DND-41 (cell line): ENCODE measurements at regions not wholly inside any gene's neighbourhood (a gene's known extent, or its start where the extent isn't known, plus 50 kb on each side); places are given as distances from the start of the nearest gene placed in this dataset.

Source experiments
- ATAC-seq: fragments of 200-7000 bp; cut with Tn5 transposase; 3 replicates; pipeline ENCODE4 v1.9.1; 2021; ENCODE audit warnings: low read depth; ENCODE audit not compliant: insufficient read depth
- DNase-seq: peaks from one replicate; pipeline ENCODE4 v3.0.0-alpha.2; 2020
- H2AFZ ChIP-seq: 2 replicates; pipeline ENCODE4 v1.6.0; 2012; ENCODE audit warnings: low read depth, low read length
- H3K27ac ChIP-seq: 2 replicates; pipeline ENCODE4 v1.5.1; 2012; ENCODE audit warnings: low read length, inconsistent platforms
- H3K27me3 ChIP-seq: fragments of 200-600 bp; sonication (generic); 2 replicates; pipeline ENCODE4 v1.6.0; 2012; ENCODE audit warnings: low read length, mild to moderate bottlenecking, inconsistent platforms; ENCODE audit not compliant: insufficient read depth, poor library complexity
- H3K36me3 ChIP-seq: 2 replicates; pipeline ENCODE4 v1.5.1; 2012; ENCODE audit warnings: low read length, inconsistent platforms; ENCODE audit not compliant: insufficient read depth
- H3K4me1 ChIP-seq: 2 replicates; pipeline ENCODE4 v1.5.1; 2012; ENCODE audit warnings: mild to moderate bottlenecking, low read length; ENCODE audit not compliant: insufficient read depth
- H3K4me2 ChIP-seq: 2 replicates; pipeline ENCODE4 v1.6.0; 2012; ENCODE audit warnings: mild to moderate bottlenecking, moderate library complexity, low read length, inconsistent platforms; ENCODE audit not compliant: insufficient read depth
- H3K4me3 ChIP-seq, 2 experiments: fragments of 200-600 bp in 1 of 2; shearing (Covaris generic) in 1 of 2; 2 replicates each; pipeline ENCODE4 v1.5.1; 2012 to 2016; ENCODE audit warnings: inconsistent platforms in 2 of 2, low read length in 2 of 2, mild to moderate bottlenecking in 2 of 2, low read depth in 1 of 2, moderate library complexity in 1 of 2
- H3K79me2 ChIP-seq: 2 replicates; pipeline ENCODE4 v1.6.0; 2012; ENCODE audit warnings: low read length, inconsistent platforms; ENCODE audit not compliant: insufficient read depth
- H3K9ac ChIP-seq: 2 replicates; pipeline ENCODE4 v1.6.0; 2012; ENCODE audit warnings: low read depth, mild to moderate bottlenecking, inconsistent platforms, low read length, moderate library complexity
- H3K9me3 ChIP-seq: 2 replicates; pipeline ENCODE4 v1.5.1; 2012; ENCODE audit warnings: low read length, moderate library complexity, mild to moderate bottlenecking, inconsistent platforms; ENCODE audit not compliant: insufficient read depth, severe bottlenecking
- H4K20me1 ChIP-seq: 2 replicates; pipeline ENCODE4 v1.6.0; 2012; ENCODE audit warnings: low read length; ENCODE audit not compliant: insufficient read depth
- CTCF ChIP-seq: IDR thresholded peaks from 2 replicates; pipeline ENCODE4 v1.5.1; 2012; ENCODE audit warnings: borderline replicate concordance, low read length, moderate library complexity, mild to moderate bottlenecking; ENCODE audit not compliant: poor library complexity, severe bottlenecking; ENCODE audit errors: extremely low read depth
- EZH2 ChIP-seq: IDR thresholded peaks from 3 replicates; pipeline ENCODE4 v1.6.1; 2012; ENCODE audit warnings: borderline replicate concordance, low read depth, mild to moderate bottlenecking, moderate library complexity, low read length, inconsistent platforms; ENCODE audit not compliant: severe bottlenecking

GRCh38 chr2:144201126-144201525 is 318.8 kb downstream of the ZEB2 start:
- ATAC-seq (no peak), DNase-seq (no peak)
- Histone ChIP-seq H3K36me3 (no peaks in the 10 kb centered on the region), H3K27ac (no peak overlapping the region), H3K9me3 (no peaks in the 10 kb centered on the region), H3K4me2 (no peak overlapping the region), H2AFZ (no peak overlapping the region), H3K27me3 (no peaks in the 10 kb centered on the region), H4K20me1 (no peaks in the 10 kb centered on the region), H3K79me2 (no peaks in the 10 kb centered on the region), H3K9ac (no peak overlapping the region), H3K4me1 (no peaks in the 10 kb centered on the region), H3K4me3 (no peak overlapping the region)
- TF ChIP-seq CTCF (no peak), EZH2 (no peak)

- Histone ChIP-seq H3K79me2 (no peaks in the 10 kb centered on the region), H3K4me3 (no peak overlapping the region), H3K4me1 (no peaks in the 10 kb centered on the region), H2AFZ (no peak overlapping the region), H3K9me3 (no peaks in the 10 kb centered on the region), H3K4me2 (no peak overlapping the region), H3K9ac (no peak overlapping the region), H3K36me3 (no peaks in the 10 kb centered on the region), H3K27me3 (no peaks in the 10 kb centered on the region), H3K27ac (no peak overlapping the region), H4K20me1 (no peaks in the 10 kb centered on the region)
- ATAC-seq, result no peak
- no peak for TF ChIP-seq EZH2
- TF ChIP-seq CTCF, result no peak
- DNase-seq, result no peak
Observed at GRCh38 chr2:144198116-144198515, 321.8 kb downstream of the ZEB2 start.

GRCh38 chr2:144194326-144195071 is 325.4 kb downstream of the ZEB2 start:
- Histone ChIP-seq H3K4me1 (no peaks in the 10 kb centered on the region), H4K20me1 (no peaks in the 10 kb centered on the region), H3K36me3 (no peaks in the 10 kb centered on the region), H3K27me3 (no peaks in the 10 kb centered on the region), H3K4me3 (no peak overlapping the region), H3K79me2 (no peaks in the 10 kb centered on the region), H3K9me3 (no peaks in the 10 kb centered on the region), H3K4me2 (no peak overlapping the region), H3K27ac (no peak overlapping the region), H3K9ac (no peak overlapping the region), H2AFZ (no peak overlapping the region)
- TF ChIP-seq EZH2 (no peak), CTCF (no peak)
- DNase-seq (no peak), ATAC-seq (no peak)
